Stimulated activated naive CD8-positive, alpha-beta T cell treated with anti-CD3 and anti-CD28 coated beads, Interleukin-15, amount 100 ng/mL, for 72 hours (primary cell): ENCODE measurements at regions not wholly inside any gene's neighbourhood (a gene's known extent, or its start where the extent isn't known, plus 50 kb on each side); places are given as distances from the start of the nearest gene placed in this dataset.

Experiments used
- ATAC-seq: fragments of 150-1000 bp; cut with Tn5 transposase; 2 replicates; pipeline ENCODE4 v1.10.0; 2021; ENCODE audit warnings: mild to moderate bottlenecking, moderate library complexity
- DNase-seq, 2 donors: peaks; one replicate each; pipeline ENCODE4 v3.0.0; 2021 to 2022
- H3K27ac Mint-ChIP-seq, 2 donors: one replicate each; pipeline ENCODE4 v1.8.0; 2022; ENCODE audit warnings: mild to moderate bottlenecking in 2 of 2, mixed read lengths in 2 of 2, moderate library complexity in 2 of 2
- H3K27me3 Mint-ChIP-seq: one replicate; pipeline ENCODE4 v1.8.0; 2022; ENCODE audit warnings: mixed read lengths
- H3K4me1 Mint-ChIP-seq: one replicate; pipeline ENCODE4 v1.8.0; 2022; ENCODE audit warnings: mild to moderate bottlenecking, mixed read lengths
- H3K4me3 Mint-ChIP-seq, 2 donors: one replicate each; pipeline ENCODE4 v1.8.0; 2022; ENCODE audit warnings: mild to moderate bottlenecking in 2 of 2, mixed read lengths in 2 of 2, moderate library complexity in 1 of 2
- H3K9me3 Mint-ChIP-seq, 2 donors: one replicate each; pipeline ENCODE4 v1.8.0; 2022; ENCODE audit warnings: mixed read lengths in 2 of 2

DNA sequence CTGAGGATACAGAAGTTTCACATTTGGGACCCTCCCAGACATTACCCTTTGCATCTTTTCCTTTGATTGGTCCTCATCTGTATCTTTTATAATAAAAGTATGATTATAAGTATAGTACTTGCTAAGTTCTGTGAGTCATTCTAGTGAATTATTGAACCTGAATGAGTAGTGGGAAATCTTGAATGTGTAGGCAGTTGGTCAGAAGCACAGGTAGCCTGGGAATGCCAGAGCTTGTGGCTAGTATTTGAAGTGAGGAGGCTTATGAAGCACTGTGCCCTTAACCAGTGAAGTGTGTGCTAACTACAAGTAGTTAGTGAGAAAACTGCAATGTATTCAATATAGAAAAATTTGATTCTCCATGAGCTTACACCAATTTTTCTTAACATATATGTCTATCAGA, 257.6 kb downstream of the GRB14 start:
- H3K9me3 Mint-ChIP-seq, result peaks cover 5 to 24% of the 10 kb centered on the region in 2 donors
- DNase-seq, result no peak
- no peaks in the 10 kb centered on the region for H3K27me3 Mint-ChIP-seq
- H3K4me1 Mint-ChIP-seq, result no peaks in the 10 kb centered on the region
- H3K27ac Mint-ChIP-seq, result no peak overlapping the region
- no peak overlapping the region for H3K4me3 Mint-ChIP-seq
- no peak for ATAC-seq

- no peak for DNase-seq
- Mint-ChIP-seq H3K4me1 (no peaks in the 10 kb centered on the region), H3K9me3 (peaks cover 0 to 7% of the 10 kb centered on the region in 2 donors), H3K4me3 (no peak overlapping the region), H3K27ac (no peak overlapping the region), H3K27me3 (no peaks in the 10 kb centered on the region)
- no peak for ATAC-seq
Observed at GRCh38 chr2:164351536-164351935, 269.7 kb downstream of the GRB14 start.

DNA sequence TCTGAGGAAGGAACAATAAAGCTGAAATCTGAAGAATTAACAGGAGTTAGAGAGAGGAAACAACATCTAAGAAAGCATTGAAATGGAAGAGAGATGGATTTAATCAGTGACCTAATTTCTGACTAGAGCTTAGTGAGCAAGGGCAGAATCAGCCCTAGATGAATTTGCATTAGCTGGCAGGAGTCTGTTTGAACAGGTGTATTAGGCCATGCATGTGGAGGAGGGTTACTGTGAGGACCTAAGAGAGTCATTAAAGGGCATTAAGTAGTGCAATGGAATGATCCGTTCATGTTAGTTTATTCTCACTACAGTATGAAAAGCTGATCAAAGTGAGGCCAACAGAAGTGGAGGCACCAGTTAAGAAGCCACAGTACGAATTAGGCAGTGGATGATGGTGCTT, 285.3 kb downstream of the GRB14 start:
- Mint-ChIP-seq H3K27me3 (no peaks in the 10 kb centered on the region), H3K27ac (no peak overlapping the region), H3K4me3 (no peak overlapping the region), H3K4me1 (no peaks in the 10 kb centered on the region), H3K9me3 (peaks cover 11% of the 10 kb centered on the region in 2 donors)
- no peak for ATAC-seq
- no peak for DNase-seq

DNA sequence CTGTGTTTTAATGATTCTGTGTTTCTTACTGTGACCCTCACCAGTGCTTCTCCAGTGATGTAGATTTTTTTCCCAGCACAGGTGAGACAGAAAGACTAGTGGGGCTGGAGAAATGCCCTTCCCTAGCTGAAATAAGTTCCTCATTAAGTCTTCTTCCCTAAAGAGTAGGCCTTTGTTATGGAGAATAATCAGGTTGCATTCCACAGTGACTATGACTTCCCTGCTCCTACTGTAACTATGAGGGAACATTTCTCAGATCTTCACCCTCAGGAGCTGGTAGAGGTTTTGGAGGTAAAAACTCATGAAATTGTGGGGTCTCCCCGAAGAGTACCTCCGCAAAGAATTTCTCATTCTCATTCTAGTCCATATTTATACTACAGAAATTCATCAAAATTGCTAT, 286.2 kb downstream of the GRB14 start:
- DNase-seq (no peak), ATAC-seq (no peak)
- Mint-ChIP-seq H3K27me3 (no peaks in the 10 kb centered on the region), H3K4me3 (no peak overlapping the region), H3K4me1 (no peaks in the 10 kb centered on the region), H3K9me3 (peaks cover 11% of the 10 kb centered on the region in 2 donors), H3K27ac (no peak overlapping the region)

- no peak for ATAC-seq
- no peak overlapping the region for H3K27ac Mint-ChIP-seq
Observed at GRCh38 chr2:164328310-164328709, 293.0 kb downstream of the GRB14 start.

DNA sequence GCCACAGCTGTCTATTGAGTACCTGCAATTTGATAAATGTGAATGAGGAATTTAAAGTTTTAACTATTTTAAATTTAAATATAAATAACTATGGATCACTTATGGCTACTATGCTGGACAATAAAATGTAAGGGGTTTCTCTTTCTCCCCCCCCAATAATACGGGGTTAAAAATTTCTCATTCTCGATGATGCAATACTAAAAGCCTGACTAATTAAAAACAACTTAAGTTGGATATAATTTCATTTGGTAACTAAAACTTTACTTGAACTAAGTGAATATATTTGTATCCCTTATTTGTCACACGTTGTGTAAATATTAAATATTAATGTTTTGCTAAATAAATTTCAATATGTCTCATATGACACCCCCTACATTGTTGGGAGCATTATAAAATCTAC, 297.3 kb downstream of the GRB14 start:
- H3K27me3 Mint-ChIP-seq, result no peaks in the 10 kb centered on the region
- no peak for ATAC-seq
- no peak overlapping the region for H3K27ac Mint-ChIP-seq
- DNase-seq, result no peak
- H3K4me1 Mint-ChIP-seq, result no peaks in the 10 kb centered on the region
- H3K4me3 Mint-ChIP-seq, result no peak overlapping the region
- peaks cover 24 to 42% of the 10 kb centered on the region in 2 donors for H3K9me3 Mint-ChIP-seq

More at GRCh38 chr2:164328310-164328709, 293.0 kb downstream of the GRB14 start:
- Mint-ChIP-seq H3K4me3 (no peak overlapping the region), H3K27me3 (no peaks in the 10 kb centered on the region), H3K4me1 (no peaks in the 10 kb centered on the region), H3K9me3 (peaks cover 19 to 34% of the 10 kb centered on the region in 2 donors)
- DNase-seq, result no peak

- H3K4me3 Mint-ChIP-seq, result no peak overlapping the region
- DNase-seq (no peak), ATAC-seq (no peak)
- no peak overlapping the region for H3K27ac Mint-ChIP-seq
- H3K27me3 Mint-ChIP-seq, result no peaks in the 10 kb centered on the region
- peaks cover 5% of the 10 kb centered on the region in 2 donors for H3K9me3 Mint-ChIP-seq
- H3K4me1 Mint-ChIP-seq, result no peaks in the 10 kb centered on the region
Observed at GRCh38 chr2:164314148-164314547, 307.1 kb downstream of the GRB14 start.

GRCh38 chr2:164306872-164307271, 314.4 kb downstream of the GRB14 start:
- H3K27me3 Mint-ChIP-seq, result no peaks in the 10 kb centered on the region
- no peaks in the 10 kb centered on the region for H3K4me1 Mint-ChIP-seq
- DNase-seq (no peak), ATAC-seq (no peak)
- H3K27ac Mint-ChIP-seq, result no peak overlapping the region
- no peak overlapping the region for H3K4me3 Mint-ChIP-seq
- no peaks in the 10 kb centered on the region for H3K9me3 Mint-ChIP-seq

GRCh38 chr2:164302786-164303185, 318.5 kb downstream of the GRB14 start:
- no peaks in the 10 kb centered on the region for H3K4me1 Mint-ChIP-seq
- ATAC-seq (no peak), DNase-seq (no peak)
- peaks cover 13 to 14% of the 10 kb centered on the region in 2 donors for H3K9me3 Mint-ChIP-seq
- H3K27me3 Mint-ChIP-seq, result no peaks in the 10 kb centered on the region
- H3K27ac Mint-ChIP-seq, result no peak overlapping the region
- H3K4me3 Mint-ChIP-seq, result no peak overlapping the region

GRCh38 chr2:164288235-164288634, 333.0 kb downstream of the GRB14 start:
- Mint-ChIP-seq H3K27me3 (no peaks in the 10 kb centered on the region), H3K4me1 (no peaks in the 10 kb centered on the region), H3K27ac (no peak overlapping the region), H3K4me3 (no peak overlapping the region), H3K9me3 (peaks cover 10 to 18% of the 10 kb centered on the region in 2 donors)
- DNase-seq, result no peak
- no peak for ATAC-seq

DNA sequence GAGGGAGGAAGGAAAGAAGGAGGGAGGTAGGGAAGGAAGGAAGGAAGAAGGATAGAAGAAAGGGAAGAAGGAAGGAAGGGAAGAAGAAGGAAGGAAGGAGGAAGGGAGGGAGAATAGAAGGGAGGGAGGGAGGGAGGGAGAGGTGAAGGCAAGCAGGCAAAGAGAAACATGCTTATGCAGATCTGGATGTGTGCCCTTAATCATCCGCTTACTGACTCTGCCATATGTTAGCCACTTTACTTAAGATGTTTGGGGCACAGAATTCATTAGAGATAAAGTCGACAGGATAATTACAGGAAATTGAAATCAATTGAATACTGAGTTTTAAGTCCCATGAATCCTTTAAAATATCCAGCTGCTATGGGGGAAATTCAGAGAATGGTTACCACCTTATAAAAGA, 334.2 kb downstream of the GRB14 start:
- Mint-ChIP-seq H3K4me3 (no peak overlapping the region), H3K9me3 (peaks cover 10 to 18% of the 10 kb centered on the region in 2 donors)

GRCh38 chr2:164285576-164285975, 335.7 kb downstream of the GRB14 start:
- Mint-ChIP-seq H3K4me1 (no peaks in the 10 kb centered on the region), H3K27me3 (no peaks in the 10 kb centered on the region), H3K4me3 (no peak overlapping the region), H3K9me3 (peaks cover 5 to 8% of the 10 kb centered on the region in 2 donors), H3K27ac (no peak overlapping the region)
- ATAC-seq, result no peak
- no peak for DNase-seq

More for the DNA sequence above, 334.2 kb downstream of the GRB14 start:
- no peak overlapping the region for H3K27ac Mint-ChIP-seq
- DNase-seq (no peak), ATAC-seq (no peak)
- H3K4me1 Mint-ChIP-seq, result no peaks in the 10 kb centered on the region
- no peaks in the 10 kb centered on the region for H3K27me3 Mint-ChIP-seq

- H3K4me3 Mint-ChIP-seq, result no peak overlapping the region
- DNase-seq (no peak), ATAC-seq (no peak)
Observed at GRCh38 chr2:164281896-164282295, 339.4 kb downstream of the GRB14 start.

GRCh38 chr2:164275659-164276058, 345.6 kb downstream of the GRB14 start:
- ATAC-seq (no peak), DNase-seq (no peak)
- Mint-ChIP-seq H3K27me3 (no peaks in the 10 kb centered on the region), H3K4me1 (no peaks in the 10 kb centered on the region), H3K4me3 (no peak overlapping the region), H3K9me3 (no peaks in the 10 kb centered on the region), H3K27ac (no peak overlapping the region)

More at GRCh38 chr2:164281896-164282295, 339.4 kb downstream of the GRB14 start:
- Mint-ChIP-seq H3K9me3 (no peaks in the 10 kb centered on the region), H3K27me3 (no peaks in the 10 kb centered on the region), H3K27ac (no peak overlapping the region), H3K4me1 (no peaks in the 10 kb centered on the region)

DNA sequence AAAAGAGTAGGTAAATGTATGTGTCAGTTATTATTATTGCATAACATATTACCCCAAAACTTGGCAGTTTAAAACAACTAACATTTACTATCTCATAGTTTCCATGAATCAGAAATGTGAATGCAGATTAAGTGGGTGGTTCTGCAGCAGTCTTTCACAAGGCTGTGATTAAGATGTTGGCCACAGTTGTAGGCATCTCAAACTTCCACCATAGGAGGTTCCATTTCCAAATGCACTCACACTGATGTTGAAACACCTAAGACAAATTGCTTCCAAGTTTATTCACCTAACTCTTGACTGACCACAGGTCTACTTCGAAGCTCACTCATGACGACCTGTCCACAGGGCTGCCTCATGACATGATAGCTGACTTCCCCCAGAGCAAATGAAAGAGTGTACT, 360.8 kb downstream of the GRB14 start:
- H3K4me1 Mint-ChIP-seq, result no peaks in the 10 kb centered on the region
- no peaks in the 10 kb centered on the region for H3K27me3 Mint-ChIP-seq
- H3K4me3 Mint-ChIP-seq, result no peak overlapping the region
- H3K9me3 Mint-ChIP-seq, result peaks cover 5 to 8% of the 10 kb centered on the region in 2 donors
- no peak for DNase-seq
- no peak overlapping the region for H3K27ac Mint-ChIP-seq
- ATAC-seq, result no peak

- H3K27ac Mint-ChIP-seq, result no peak overlapping the region
- ATAC-seq, result no peak
- H3K4me3 Mint-ChIP-seq, result no peak overlapping the region
- no peaks in the 10 kb centered on the region for H3K4me1 Mint-ChIP-seq
- H3K27me3 Mint-ChIP-seq, result no peaks in the 10 kb centered on the region
- peaks cover 5 to 8% of the 10 kb centered on the region in 2 donors for H3K9me3 Mint-ChIP-seq
- DNase-seq, result no peak
Observed at GRCh38 chr2:164257742-164258141, 363.5 kb downstream of the GRB14 start.

DNA sequence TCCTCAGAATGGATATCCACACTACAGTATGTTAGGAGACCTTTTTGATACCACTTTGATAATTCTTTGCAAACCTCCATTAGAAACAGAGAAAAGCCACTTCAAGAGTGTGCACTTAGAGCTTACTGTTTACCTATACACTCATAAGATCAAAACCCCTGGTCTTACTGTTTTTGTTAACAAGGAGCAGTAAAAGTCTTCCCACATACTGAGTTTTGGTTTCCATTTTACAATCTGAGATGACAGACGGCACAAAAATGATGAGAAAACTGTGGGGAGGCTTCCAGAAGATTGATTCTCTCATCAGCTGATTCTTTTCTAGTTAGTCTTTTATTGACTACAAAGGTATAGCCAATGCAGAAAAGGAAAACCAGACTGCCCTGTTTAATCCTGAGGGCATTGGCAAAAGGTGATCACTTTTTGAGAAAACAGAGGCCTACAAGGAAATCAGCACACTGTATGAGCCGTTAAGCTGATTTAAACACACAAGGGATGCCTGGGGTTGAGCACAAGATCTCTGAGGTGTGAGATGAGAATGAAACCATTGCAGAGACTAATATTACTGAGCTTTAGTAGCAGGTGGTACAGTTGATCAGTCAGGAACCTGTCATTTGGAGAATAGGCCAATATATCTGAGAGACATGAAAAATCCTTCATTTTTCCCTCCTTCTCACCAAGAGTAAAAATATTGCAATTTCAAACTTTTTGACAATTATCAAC, 368.6 kb downstream of the GRB14 start:
- ATAC-seq, result no peak
- Mint-ChIP-seq H3K4me3 (no peak overlapping the region), H3K27ac (no peak overlapping the region), H3K27me3 (no peaks in the 10 kb centered on the region), H3K4me1 (no peaks in the 10 kb centered on the region), H3K9me3 (no peaks in the 10 kb centered on the region)
- DNase-seq, result no peak
